GM21367 (cell line): ENCODE measurements at regions not wholly inside any gene's neighbourhood (a gene's known extent, or its start where the extent isn't known, plus 50 kb on each side); places are given as distances from the start of the nearest gene placed in this dataset.
"Not testable (repeated sequence)": the region's sequence is repeated elsewhere in the genome, so short reads cannot be mapped to it uniquely, and the experiment has no call there.

Experiments
- ATAC-seq: cut with Tn5 transposase; IDR thresholded peaks from one replicate; pipeline ENCODE4 v1.9.1; 2021; ENCODE audit not compliant: unreplicated experiment

- ATAC-seq, result no peak
These were observed 160.9 kb downstream of the SPTSSA start for GRCh38 chr14:34300882-34301734.

DNA sequence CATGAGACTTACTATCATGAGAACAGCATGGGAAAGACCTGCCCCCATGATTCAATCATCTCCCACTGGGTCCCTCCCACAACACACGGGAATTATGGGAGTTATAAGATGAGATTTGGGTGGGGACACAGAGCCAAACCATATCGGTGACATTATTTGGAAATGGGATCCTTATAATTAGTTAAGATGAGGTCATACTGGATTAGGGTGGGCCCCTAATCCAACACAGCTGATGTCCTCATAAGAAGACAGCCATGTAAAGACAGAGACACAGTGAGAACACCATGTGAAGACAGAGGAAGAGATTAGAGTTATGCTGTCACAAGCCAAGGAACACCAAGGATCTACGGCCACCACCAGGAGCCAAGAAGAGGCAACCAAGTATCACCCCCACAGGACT lies 161.7 kb downstream of the SPTSSA start:
- ATAC-seq, result no peak

GRCh38 chr14:34299360-34299759 lies 162.7 kb downstream of the SPTSSA start:
- ATAC-seq, result no peak

DNA sequence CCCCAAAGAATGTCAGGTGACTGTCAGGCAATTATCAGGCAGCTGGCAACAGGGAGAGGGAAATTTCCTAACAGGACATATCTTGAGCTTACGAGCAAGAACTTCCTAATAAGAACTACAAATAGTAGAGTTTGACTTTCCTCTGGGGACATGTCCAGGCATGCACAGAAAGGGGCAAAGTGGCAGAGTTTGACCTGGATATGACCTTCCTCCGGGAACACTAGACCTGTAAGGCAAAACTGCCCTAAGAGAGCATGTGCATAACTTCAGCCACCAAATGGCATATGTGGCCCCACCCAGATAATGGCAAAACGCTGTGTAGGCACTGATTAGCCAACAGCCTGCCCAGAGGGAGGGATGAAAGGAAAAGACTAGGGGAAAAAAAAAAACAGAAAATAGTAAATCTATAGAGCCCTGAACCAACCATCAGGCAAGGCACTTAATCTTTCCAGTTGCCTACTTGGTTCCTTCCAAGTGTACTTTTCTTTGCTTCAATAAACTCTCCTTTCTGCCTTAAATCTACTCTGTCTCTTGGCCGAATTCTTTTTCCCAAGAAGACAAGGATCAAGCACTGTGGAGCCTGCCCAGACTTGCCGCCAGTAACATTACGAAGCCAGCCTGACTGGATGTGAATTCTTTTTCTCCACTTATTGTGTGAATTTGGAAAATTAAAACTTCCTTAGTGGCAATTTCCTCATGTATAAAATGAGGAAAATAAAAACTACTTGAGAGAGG lies 164.1 kb downstream of the SPTSSA start:
- no peak for ATAC-seq

DNA sequence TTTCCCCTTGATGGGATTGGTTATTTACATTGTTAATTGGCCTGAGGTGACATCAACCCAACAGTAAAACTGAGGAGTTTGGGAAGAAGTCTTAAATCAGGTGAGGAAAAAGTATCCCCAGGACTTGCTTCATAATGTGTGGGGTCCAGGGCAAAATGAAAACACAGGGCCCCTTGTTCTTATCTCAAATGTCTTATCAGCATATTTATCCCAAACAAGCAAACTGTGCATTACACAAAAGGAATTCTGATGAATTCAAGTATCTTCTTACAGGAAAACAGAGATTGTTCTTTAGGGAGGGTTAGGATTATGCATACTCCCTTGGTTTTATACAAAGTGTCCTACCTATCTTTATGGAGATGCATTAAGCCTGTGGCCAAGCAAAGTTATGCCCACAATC lies 178.4 kb downstream of the SPTSSA start:
- no peak for ATAC-seq

DNA sequence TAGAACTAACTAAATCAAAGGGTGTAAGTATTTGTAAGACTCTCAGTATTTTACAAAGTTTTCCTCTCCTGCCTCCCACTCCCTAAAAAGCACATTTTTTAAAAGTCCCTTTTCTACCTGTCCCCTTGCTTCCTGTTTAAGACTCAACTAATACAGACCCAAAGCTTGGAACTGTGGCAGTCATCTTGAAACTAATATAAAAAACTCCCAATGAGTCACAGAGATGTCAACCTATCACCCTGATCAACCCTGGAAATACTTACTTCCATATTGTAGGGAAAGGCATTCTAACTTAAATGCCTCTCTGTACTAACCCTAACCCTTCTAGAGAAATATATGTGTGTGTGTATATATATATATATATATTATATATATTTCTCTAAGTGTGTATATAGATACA lies 184.8 kb downstream of the SPTSSA start:
- ATAC-seq, result no peak

DNA sequence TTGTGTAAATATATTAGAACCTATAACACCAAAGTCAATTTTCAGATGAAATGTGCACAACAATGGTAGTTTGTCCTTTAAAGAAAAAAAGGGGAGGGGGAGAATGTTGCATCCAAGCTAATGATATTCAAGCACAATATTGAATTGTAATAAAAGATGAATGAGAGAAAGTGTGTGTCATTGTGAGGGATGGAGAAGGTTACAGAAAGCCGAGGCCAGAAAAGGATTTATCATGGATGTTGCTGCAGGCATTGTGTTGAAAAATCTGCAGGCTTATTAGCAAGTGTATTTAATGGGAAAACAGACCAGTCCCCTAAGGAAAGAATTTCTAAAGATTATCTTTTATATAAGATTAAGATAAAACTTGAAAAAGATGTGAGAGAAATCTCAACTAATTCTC lies 186.5 kb downstream of the SPTSSA start:
- no peak for ATAC-seq

DNA sequence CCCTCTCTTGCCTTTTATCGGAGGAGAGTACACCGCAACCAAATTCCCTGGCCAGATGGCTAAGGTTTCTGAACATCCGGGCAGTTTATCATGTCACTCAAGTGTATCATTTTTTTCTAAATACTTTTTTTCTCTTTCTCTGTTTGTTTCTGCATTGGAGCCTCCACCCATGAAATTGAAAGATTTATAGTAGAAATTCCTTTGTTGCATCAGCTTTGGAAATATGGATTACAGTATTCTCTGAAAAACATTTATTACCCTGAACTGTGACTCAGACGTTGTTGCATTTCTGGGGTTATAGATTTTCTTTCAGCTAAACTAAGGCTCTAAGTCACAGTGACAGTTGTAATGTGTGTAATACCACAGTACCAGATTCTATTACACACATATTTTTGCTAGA lies 187.0 kb downstream of the SPTSSA start:
- ATAC-seq, result no peak

DNA sequence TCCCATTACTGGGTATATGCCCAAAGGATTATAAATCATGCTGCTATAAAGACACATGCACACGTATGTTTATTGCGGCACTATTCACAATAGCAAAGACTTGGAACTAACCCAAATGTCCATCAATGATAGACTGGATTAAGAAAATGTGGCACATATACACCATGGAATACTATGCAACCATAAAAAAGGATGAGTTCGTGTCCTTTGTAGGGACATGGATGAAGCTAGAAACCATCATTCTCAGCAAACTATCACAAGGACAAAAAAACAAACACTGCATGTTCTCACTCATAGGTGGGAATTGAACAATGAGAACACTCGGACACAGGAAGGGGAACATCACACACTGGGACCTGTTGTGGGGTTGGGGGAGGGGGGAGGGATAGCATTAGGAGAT lies 188.3 kb downstream of the SPTSSA start:
- not testable (repeated sequence) for ATAC-seq

DNA sequence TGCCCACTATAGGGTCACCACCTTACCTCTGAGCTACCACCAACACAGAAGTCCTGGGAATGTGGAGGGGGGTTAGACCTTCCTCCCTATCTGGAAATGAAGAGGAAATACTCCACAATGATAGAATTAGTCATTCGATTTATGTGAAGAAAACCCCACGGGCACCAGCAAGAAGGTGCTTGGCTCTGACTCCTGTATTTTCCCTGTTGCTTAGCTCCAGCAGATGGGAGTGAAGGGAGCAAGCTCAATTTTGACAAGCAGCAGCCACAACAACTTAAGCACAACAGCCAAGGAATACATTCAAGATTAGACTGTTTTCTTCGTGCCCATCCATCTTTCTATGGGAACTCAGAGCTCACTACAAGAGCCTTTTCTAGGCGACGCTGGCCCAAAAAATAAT lies 191.7 kb downstream of the SPTSSA start:
- ATAC-seq, result no peak

- ATAC-seq, result no peak
These were observed 195.7 kb downstream of the SPTSSA start for GRCh38 chr14:34266344-34266743.

- ATAC-seq, result no peak
These were observed 199.7 kb downstream of the SPTSSA start for GRCh38 chr14:34262127-34262910.

GRCh38 chr14:34259996-34260395 lies 202.0 kb downstream of the SPTSSA start:
- ATAC-seq, result no peak

DNA sequence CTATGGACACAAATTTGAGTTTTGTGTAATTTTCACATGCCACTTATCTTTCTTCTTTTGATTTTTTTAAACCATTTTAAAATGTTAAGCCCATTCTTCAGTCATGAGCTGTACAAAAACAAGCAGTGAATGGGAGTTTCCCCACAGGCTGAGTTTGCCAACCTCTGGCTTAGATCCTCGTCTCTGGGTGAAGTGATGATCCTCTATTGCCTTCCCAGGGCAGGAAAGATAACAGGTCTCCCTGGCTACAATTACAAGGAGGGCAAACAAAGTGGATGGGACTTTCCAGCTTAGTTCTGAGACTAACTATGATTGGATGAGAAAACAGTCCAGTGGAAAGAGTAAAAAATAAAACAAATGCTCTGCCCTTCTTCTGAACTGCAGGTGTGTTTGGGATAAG lies 203.7 kb downstream of the SPTSSA start:
- no peak for ATAC-seq

DNA sequence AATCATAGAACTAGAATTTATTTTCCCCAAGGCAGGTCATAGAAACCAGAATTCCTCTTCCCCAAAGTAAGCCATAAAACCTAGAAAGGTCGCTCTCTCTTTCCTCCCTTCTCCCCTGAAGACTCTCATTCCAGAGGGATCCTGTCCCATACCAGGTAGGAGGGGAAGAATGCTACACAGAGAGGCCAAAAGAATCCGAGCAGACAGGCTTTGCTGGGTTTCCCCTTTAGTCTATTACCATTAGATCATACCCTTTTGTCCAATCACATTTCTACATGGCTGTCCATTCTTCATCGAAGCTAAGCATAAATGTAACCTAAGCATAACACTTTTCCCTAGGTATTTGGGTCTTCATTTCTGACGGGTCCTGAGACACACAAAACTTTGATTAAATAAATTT lies 204.5 kb downstream of the SPTSSA start:
- ATAC-seq, result no peak

DNA sequence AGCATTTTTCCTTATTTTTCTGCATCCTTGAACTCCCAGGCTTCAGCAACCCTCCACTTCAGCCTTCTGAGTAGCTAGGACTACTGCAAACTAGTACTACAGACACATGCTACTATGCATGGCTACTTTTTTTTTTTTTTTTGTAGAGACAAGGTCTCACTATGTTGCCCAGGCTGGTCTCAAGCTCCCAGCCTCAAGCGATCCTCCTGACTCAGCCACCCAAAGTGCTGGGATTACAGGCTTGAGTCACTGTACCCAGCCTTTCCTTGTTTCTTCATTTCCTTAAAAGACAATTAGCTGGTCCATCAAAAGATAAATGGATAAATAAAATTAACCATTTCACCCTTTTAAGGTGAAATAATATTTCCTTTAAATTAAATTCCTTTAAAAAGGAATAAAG lies 205.8 kb downstream of the SPTSSA start:
- ATAC-seq, result no peak

DNA sequence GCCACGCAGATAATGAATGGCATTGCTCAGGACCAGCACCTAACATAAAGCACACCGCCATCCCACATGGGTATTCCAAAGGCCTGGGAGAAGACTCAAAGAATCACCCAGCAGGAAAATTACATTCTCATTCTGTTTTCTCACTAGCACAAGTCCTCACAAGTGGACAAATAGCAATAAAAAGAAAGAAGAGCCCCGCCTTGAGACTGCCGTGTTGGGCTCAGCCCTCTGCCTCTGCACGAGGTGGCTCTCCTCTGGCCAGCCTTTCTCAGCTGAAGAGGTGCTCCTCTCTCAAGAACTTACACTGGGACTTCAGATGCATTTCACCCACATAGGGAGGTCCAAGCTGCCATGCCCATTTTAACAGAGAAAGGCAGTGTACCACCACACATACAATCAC lies 207.5 kb downstream of the SPTSSA start:
- ATAC-seq, result no peak

- ATAC-seq, result no peak
These were observed 208.0 kb downstream of the SPTSSA start for GRCh38 chr14:34254031-34254430.

- ATAC-seq, result no peak
These were observed 209.8 kb downstream of the SPTSSA start for GRCh38 chr14:34252227-34252626.

DNA sequence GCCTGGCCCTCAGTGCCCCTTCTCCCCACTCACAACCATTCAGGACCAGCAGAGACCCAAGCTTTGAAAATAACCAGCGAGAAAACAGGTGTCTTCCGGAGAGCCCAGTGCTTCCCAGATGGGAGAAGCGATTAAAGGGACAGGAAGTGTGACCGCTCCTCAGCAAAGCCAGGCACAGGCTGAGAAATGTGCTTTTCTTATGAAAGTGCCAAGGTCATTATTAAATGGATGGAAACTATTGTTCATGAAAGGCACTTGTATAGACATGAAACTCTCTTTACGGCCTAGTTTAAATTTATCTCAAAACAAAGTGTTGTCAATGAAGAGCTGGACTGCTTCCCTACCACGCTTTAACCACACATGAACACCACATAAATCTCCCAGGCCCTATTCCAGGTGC lies 210.4 kb downstream of the SPTSSA start:
- ATAC-seq, result no peak

- no peak for ATAC-seq
These were observed 211.1 kb downstream of the SPTSSA start for GRCh38 chr14:34250959-34251358.

DNA sequence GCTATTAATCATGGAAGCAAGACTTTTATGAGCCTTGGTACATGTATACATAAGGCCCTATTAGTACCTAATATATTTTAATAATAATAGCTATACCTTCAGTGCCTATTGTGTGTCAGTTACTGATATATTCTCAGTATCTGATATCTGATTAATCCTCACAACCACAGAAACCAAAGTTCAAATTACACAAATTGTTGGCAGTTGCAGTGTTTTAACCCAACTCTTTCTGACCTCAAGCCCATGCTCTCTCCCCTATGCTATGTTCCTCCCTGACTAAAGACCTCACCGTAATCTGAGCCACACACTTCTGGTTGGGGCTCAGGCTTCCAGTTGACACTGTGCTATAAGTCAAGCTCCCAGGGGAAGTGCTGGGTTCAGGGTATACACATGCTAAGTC lies 214.4 kb downstream of the SPTSSA start:
- ATAC-seq, result no peak
